EL (cell line): ENCODE measurements at regions not wholly inside any gene's neighbourhood (a gene's known extent, or its start where the extent isn't known, plus 50 kb on each side); places are given as distances from the start of the nearest gene placed in this dataset.
"Not testable (repeated sequence)": the region's sequence is repeated elsewhere in the genome, so short reads cannot be mapped to it uniquely, and the experiment has no call there.

ENCODE experiments used
- DNase-seq: peaks from one replicate; pipeline ENCODE4 v3.0.0-alpha.2; 2016

- DNase-seq: peak; percentile 28
Observed at GRCh38 chr18:998936-999335, 94.3 kb downstream of the ADCYAP1 start.

DNA sequence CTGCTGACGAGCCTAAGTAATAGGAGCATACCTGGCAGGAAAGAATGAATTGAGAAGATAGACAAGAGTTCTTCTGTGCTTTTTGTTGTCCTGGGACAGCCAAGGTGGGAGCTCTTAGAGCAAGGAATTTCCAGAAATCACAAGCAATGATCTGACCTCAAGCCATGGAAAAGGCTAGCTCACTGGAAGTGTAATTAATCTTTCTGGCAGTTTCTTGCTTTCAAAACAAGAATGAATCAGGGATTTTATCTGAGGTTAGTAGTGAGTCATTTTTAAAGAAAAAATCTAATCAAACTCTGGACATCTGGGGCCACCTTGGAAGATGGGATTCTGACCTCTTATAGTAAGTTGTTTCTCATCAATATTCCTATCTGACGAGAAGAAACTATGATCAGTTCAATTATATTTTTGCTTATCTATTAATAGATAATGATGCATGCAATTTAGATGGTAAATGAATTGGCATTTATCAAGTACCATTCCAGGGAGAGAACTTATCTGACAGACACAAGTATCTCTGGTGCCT, 98.0 kb downstream of the ADCYAP1 start:
- peak; percentile 56 for DNase-seq

GRCh38 chr18:1003499-1003898, 98.8 kb downstream of the ADCYAP1 start:
- DNase-seq: no peak

DNA sequence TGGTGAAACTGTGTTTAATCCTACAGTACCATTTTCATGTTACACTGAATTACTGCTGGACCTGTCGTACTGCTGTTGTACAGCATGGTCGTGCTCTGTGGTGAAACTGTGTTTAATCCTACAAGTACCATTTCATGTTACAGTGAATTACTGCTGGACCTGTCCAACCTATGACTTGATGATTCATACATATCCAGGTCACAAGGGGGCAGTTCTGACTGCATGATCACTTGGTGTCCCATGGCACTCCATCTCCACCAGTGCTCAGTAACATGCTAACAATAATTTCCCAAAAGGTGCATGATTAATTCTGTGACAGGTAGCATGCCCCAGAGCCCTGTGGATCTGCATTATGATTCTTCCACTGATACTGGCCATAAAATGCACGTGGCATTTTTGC, 101.6 kb downstream of the ADCYAP1 start:
- DNase-seq: no peak

DNA sequence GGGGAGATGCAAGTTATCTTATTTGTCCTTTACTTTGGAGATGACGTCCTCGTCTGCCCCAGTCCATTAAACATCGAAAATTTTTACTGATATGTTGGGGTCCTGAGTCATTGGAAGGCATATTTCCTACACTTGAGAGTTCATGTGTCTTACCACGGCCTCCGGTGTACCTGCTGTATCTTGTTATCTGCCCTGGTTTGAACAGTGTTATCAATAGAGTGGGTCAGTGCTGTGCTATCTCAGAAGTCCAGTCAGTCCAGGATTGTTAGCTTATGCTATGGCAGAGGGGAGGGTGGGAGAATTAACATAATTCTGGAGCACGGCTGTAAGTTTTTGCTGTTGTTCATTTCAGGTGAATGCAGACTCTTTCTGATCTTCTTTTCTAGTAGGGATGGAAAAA, 102.3 kb downstream of the ADCYAP1 start:
- no peak for DNase-seq

DNA sequence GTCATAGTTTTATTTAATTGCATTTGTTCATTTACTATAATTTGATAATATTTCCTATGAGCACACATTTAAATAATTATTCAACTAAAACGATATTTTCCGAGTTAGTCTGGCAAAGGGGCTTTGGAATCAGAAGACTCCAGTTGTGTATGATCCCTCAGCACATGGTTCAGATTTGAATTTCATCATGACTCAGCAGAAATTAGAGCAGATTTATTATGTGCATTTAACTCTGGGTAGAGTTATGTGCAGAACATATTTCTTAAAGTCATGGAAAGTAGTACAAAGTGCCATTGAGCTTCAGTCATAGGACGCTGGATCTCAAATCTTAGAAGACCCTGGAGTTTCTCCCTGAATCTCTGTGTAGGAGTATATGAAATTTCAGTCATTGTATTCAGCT, 106.7 kb downstream of the ADCYAP1 start:
- DNase-seq: no peak

GRCh38 chr18:1012775-1013174, 108.1 kb downstream of the ADCYAP1 start:
- no peak for DNase-seq

DNA sequence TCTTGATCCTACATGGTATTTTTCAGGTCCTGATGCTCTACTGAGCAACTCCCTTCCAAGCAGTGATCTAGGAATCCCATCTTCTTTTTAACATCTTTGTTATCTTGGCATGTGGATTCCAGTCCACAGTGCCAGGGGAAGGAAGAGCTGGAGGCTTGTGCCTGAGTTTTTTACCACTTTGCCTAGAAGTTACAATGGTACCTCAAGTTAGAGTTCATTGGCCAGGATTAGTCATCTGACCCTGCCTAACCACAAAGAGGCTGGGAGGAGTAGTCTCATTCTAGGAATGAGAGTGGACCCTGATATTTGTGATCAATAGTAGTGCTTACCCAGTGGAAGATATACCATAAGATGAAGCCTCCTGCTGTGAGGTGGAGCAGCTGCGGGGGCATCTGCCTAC, 109.3 kb downstream of the ADCYAP1 start:
- DNase-seq: peak; percentile 41

- peak; percentile 36 for DNase-seq
Observed at GRCh38 chr18:1014509-1014908, 109.8 kb downstream of the ADCYAP1 start.

DNA sequence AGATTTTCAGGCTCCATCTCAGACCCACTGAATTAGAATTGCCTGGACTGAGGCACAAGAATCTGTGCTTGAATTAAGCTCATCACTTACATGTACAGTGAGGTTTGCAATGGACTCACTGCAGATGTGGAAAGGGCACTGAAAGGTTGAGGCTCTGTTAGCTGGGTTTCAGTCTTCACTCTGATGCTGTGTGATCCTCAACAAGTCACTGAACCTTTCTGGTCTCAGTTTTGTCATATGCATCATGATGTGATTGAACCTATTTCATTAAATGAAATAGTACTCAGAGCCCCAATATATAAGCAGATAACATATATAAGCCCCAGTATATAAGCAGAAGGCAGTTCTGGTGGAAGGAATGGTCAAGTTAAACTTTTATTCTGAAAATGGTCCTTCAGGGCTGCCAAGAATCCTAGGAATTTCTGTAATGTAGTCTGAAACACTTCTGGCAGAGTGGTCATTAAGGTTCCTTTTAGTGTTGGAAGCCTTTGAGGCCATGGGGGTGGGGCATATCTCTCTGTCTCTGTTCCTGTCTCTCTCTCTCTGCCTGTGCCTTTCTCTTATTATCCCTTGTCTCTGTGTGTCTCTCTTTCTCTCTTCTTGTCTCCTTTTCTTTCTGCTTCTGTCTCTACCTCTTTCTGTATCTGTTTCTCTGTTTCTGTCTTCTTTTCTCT, 110.4 kb downstream of the ADCYAP1 start:
- peak; percentile 70 for DNase-seq

DNA sequence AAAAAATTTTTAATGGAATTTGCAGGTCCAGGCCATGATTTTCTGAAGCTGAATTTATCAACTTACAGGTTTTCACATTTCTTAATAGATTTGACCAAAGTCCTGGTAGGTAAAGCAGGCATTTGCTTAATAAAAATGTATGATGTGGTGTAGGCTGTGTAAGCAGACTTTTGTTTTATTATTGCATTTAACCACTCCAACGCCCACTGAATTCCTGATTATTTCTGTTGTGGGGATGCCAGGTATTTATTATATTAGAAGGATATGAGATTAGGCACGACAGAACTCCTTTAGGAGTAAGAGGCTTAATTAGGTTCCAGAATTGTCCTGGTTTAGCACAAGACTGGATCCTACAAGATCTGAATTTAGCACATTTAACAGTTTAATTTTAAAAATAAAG, 111.1 kb downstream of the ADCYAP1 start:
- DNase-seq: peak; percentile 11

- DNase-seq: peak; percentile 33
Observed at GRCh38 chr18:1017227-1018058, 112.8 kb downstream of the ADCYAP1 start.

GRCh38 chr18:1018181-1018681, 113.6 kb downstream of the ADCYAP1 start:
- peak; percentile 47 for DNase-seq

GRCh38 chr18:1019191-1019590, 114.5 kb downstream of the ADCYAP1 start:
- DNase-seq: no peak

DNA sequence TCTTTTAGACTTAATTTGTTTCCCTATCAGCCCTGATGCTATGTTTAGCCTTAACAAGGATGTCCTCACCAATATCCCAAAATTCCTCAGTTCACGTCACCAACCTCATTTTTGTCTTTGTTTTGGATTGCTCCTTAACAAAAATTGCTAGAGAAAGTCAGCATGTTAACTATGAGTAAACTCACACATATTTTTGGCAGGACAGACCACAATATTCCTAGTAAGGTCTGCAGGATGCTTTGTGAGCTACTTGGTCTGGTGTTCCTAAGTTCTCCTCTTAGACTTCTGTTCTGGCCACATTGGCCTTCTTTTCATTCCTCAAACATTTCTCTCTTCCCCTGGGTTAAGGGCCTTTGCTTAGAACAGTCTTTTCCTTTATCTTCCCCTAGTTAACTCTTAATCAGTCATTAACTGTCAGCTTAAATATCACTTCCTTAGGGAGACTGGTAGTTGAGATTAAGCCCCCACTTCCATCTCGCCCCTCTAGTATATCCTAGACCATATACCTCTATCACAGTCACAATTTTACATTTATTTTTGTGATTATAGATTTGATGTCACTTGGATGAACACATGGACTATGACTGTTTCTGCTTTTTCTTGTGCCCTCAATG, 116.2 kb downstream of the ADCYAP1 start:
- no peak for DNase-seq

GRCh38 chr18:1026930-1027329, 122.3 kb downstream of the ADCYAP1 start:
- DNase-seq: no peak

- DNase-seq: not testable (repeated sequence)
Observed at GRCh38 chr18:1033092-1033491, 128.4 kb downstream of the ADCYAP1 start.

DNA sequence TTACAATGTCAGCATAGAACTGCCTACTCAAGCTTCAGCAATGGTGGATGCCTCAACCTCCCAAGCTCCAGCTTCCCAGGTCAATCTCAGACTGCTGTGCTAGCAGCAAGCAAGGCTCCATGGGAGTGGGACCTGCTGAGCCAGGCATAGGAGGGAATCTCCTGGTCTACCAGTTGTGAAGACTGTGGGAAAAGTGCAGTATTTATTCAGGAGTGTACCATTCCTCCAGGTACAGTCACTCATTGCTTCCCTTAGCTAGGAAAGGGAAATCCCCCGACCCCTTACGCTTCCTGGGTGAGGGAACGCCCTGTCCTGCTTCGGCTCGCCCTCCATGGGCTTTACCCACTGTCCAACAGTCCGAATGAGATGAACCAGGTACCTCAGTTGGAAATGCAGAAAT, 130.3 kb downstream of the ADCYAP1 start:
- DNase-seq: no peak

GRCh38 chr18:1036926-1037325, 132.3 kb downstream of the ADCYAP1 start:
- DNase-seq: no peak

GRCh38 chr18:1037776-1038175, 133.1 kb downstream of the ADCYAP1 start:
- no peak for DNase-seq

DNA sequence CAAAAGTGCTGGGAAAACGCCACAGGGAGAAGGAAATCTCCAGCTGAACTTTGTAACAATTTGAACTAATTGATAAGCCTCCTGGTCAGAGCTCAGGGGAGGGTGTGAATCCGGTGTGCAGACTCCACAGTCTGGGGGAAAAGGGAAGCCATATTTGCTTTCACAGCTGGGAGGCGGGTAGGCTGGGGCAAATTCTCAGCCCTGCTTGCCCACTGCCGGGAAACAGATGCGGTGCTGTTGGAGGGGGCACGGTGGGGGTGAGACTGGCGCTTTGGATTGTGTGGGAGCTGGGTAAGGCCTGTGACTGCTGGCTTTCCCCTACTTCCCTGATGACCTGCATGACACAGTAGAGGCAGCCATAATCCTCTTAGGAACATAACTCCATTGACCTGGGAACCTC, 134.8 kb downstream of the ADCYAP1 start:
- no peak for DNase-seq

GRCh38 chr18:1043039-1043438, 138.4 kb downstream of the ADCYAP1 start:
- DNase-seq: not testable (repeated sequence)

DNA sequence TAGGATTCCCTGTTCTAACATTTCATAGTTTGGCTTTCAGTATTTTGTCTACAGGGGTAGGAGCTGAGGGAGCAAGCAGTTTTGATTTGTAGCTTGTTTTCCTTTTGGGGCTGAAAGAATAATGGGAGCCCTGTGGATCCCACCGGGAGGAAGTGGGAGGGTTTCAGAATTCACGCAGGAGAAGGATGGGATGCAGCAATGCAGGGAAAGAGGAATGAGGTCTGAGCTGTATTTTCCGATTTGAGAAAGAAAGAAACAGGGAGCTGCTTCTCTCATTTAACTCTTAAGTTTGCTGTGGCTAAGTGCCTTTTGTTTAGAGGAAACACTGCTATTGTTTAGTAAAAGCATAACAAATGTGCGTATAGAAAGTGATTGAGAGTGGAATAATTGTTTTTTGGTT, 141.0 kb downstream of the ADCYAP1 start:
- no peak for DNase-seq

GRCh38 chr18:1047406-1047805, 142.7 kb downstream of the ADCYAP1 start:
- DNase-seq: peak; percentile 71
